Liver (tissue), 8 donors: ENCODE measurements at regions not wholly inside any gene's neighbourhood (a gene's known extent, or its start where the extent isn't known, plus 50 kb on each side); places are given as distances from the start of the nearest gene placed in this dataset.

ENCODE experiments used
- DNase-seq: peaks from one replicate; pipeline ENCODE4 v3.0.0-alpha.2; 2017; ENCODE audit warnings: low spot score
- H3K27ac ChIP-seq, 2 donors: one replicate each; pipeline ENCODE4 v1.7.0; 2013; ENCODE audit warnings: inconsistent platforms in 2 of 2, low read length in 2 of 2, control low read depth in 1 of 2, low read depth in 1 of 2, mild to moderate bottlenecking in 1 of 2
- H3K27me3 ChIP-seq, 4 donors: one replicate each; pipeline versions ENCODE4 v1.6.1 to v1.7.0; 2013; ENCODE audit warnings: low read length in 3 of 4, inconsistent platforms in 1 of 4, mild to moderate bottlenecking in 1 of 4, moderate library complexity in 1 of 4; ENCODE audit not compliant: control insufficient read depth in 4 of 4, insufficient read depth in 4 of 4
- H3K36me3 ChIP-seq, 4 donors: one replicate each; pipeline versions ENCODE4 v1.6.1 to v1.7.0; 2013; ENCODE audit warnings: low read length in 3 of 4, mild to moderate bottlenecking in 3 of 4, low read depth in 1 of 4, moderate library complexity in 1 of 4; ENCODE audit not compliant: control insufficient read depth in 4 of 4, insufficient read depth in 3 of 4
- H3K4me1 ChIP-seq, 4 donors: one replicate each; pipeline versions ENCODE4 v1.6.1 to v1.7.0; 2013; ENCODE audit warnings: low read length in 3 of 4, mild to moderate bottlenecking in 3 of 4, moderate library complexity in 1 of 4; ENCODE audit not compliant: control insufficient read depth in 4 of 4, insufficient read depth in 4 of 4
- H3K4me3 ChIP-seq, 3 donors: one replicate each; pipeline versions ENCODE4 v1.6.1 to v1.7.0; 2013; ENCODE audit warnings: low read length in 3 of 3, control low read depth in 1 of 3, low read depth in 1 of 3, mild to moderate bottlenecking in 1 of 3
- H3K9ac ChIP-seq, 2 donors: one replicate each; pipeline ENCODE4 v1.7.0; 2013; ENCODE audit warnings: low read length in 2 of 2, mild to moderate bottlenecking in 2 of 2, moderate library complexity in 2 of 2, control low read depth in 1 of 2, low read depth in 1 of 2
- H3K9me3 ChIP-seq, 4 donors: one replicate each; pipeline versions ENCODE4 v1.6.1 to v1.7.0; 2013; ENCODE audit warnings: low read length in 3 of 4; ENCODE audit not compliant: control insufficient read depth in 4 of 4
- ATF3 ChIP-seq: IDR thresholded peaks from 2 replicates; pipeline ENCODE4 v1.6.1; 2016; ENCODE audit warnings: antibody characterized with exemption
- CTCF ChIP-seq: fragments of 150-350 bp; IDR thresholded peaks from 2 replicates; pipeline ENCODE4 v1.5.1; 2017; ENCODE audit warnings: improper control_type of control experiment, low read depth, low read length; ENCODE audit not compliant: missing input control
- EGR1 ChIP-seq, 2 donors: IDR thresholded peaks; 2 replicates each; pipeline ENCODE4 v1.6.1; 2016 to 2018; ENCODE audit warnings: antibody characterized with exemption in 2 of 2, low read depth in 2 of 2
- FOXA1 ChIP-seq: IDR thresholded peaks from 2 replicates; pipeline ENCODE4 v1.6.1; 2016; ENCODE audit warnings: antibody characterized with exemption
- FOXA2 ChIP-seq: IDR thresholded peaks from 2 replicates; pipeline ENCODE4 v1.6.1; 2016; ENCODE audit warnings: antibody characterized with exemption
- GABPA ChIP-seq, 2 donors: IDR thresholded peaks in 1 of 2; conservative IDR thresholded peaks in 1 of 2; 2 replicates each; pipeline ENCODE4 v1.6.1; 2016; ENCODE audit warnings: antibody characterized with exemption in 2 of 2, mild to moderate bottlenecking in 1 of 2, moderate library complexity in 1 of 2
- HNF4A ChIP-seq, 2 donors: conservative IDR thresholded peaks; 2 replicates each; pipeline ENCODE4 v1.6.1; 2016; ENCODE audit warnings: antibody characterized with exemption in 2 of 2, mild to moderate bottlenecking in 2 of 2
- HNF4G ChIP-seq: IDR thresholded peaks from 2 replicates; pipeline ENCODE4 v1.6.1; 2016; ENCODE audit warnings: antibody characterized with exemption
- JUND ChIP-seq, 2 donors: IDR thresholded peaks; 2 replicates each; pipeline ENCODE4 v1.6.1; 2016; ENCODE audit warnings: antibody characterized with exemption in 2 of 2
- NR2F2 ChIP-seq: IDR thresholded peaks from 2 replicates; pipeline ENCODE4 v1.6.1; 2016; ENCODE audit warnings: antibody characterized with exemption
- RAD21 ChIP-seq, 2 donors: IDR thresholded peaks; 2 replicates each; pipeline ENCODE4 v1.6.1; 2016; ENCODE audit warnings: antibody characterized with exemption in 2 of 2, mild to moderate bottlenecking in 2 of 2
- REST ChIP-seq: IDR thresholded peaks from 2 replicates; pipeline ENCODE4 v1.6.1; 2016; ENCODE audit warnings: antibody characterized with exemption, mild to moderate bottlenecking
- RXRA ChIP-seq, 2 donors: IDR thresholded peaks; 2 replicates each; pipeline ENCODE4 v1.6.1; 2017 to 2018; ENCODE audit warnings: antibody characterized with exemption in 2 of 2, mild to moderate bottlenecking in 1 of 2
- SP1 ChIP-seq: IDR thresholded peaks from 2 replicates; pipeline ENCODE4 v1.6.1; 2018; ENCODE audit warnings: antibody characterized with exemption, mild to moderate bottlenecking
- TAF1 ChIP-seq: conservative IDR thresholded peaks from 2 replicates; pipeline ENCODE4 v1.6.1; 2016; ENCODE audit warnings: antibody characterized with exemption, mild to moderate bottlenecking
- YY1 ChIP-seq: IDR thresholded peaks from 2 replicates; pipeline ENCODE4 v1.6.1; 2016; ENCODE audit warnings: antibody characterized with exemption, mild to moderate bottlenecking
- ZBTB33 ChIP-seq: IDR thresholded peaks from 2 replicates; pipeline ENCODE4 v1.6.1; 2016; ENCODE audit warnings: antibody characterized with exemption
- WGBS: extraction: QIAGEN DNeasy Blood & Tissue Kit; methylation state at CpG from one replicate; pipeline ENCODE4 v1.1.7; 2013; 5-methylcytosine and 5-hydroxymethylcytosine counted together
- donor health status: healthy.
- donor health status: healthy.
- donor health status: healthy.
- donor health status: healthy.
- donor health status: healthy.

- no peak for DNase-seq
- no peaks in the 10 kb centered on the region for H3K9me3 ChIP-seq
- no peak overlapping the region for H3K4me3 ChIP-seq
- no peaks in the 10 kb centered on the region for H3K4me1 ChIP-seq
- H3K27ac ChIP-seq, result no peak overlapping the region
- no peak for TF ChIP-seq NR2F2
- no peak for TF ChIP-seq EGR1 (IDR thresholded peaks at IDR 0.05; ENCODE audit: low read depth in 2 of 2)
- no peak for TF ChIP-seq YY1
- no peak for TF ChIP-seq HNF4A (conservative IDR thresholded peaks at IDR 0.05)
- TF ChIP-seq HNF4G, result no peak
- TF ChIP-seq FOXA2, result no peak
- TF ChIP-seq CTCF, result no peak
- no peak for TF ChIP-seq ATF3
- TF ChIP-seq GABPA (IDR thresholded peaks at IDR 0.05 in 1 of 2, conservative IDR thresholded peaks at IDR 0.05 in 1 of 2), result no peak
- TF ChIP-seq TAF1, result no peak
- no peak for TF ChIP-seq RXRA (IDR thresholded peaks at IDR 0.05)
- TF ChIP-seq RAD21 (IDR thresholded peaks at IDR 0.05), result no peak
- TF ChIP-seq FOXA1, result no peak
- 50% methylated on average over 3 of the region's 3 CpGs for WGBS
- H3K9ac ChIP-seq, result no peak overlapping the region
- H3K36me3 ChIP-seq, result no peaks in the 10 kb centered on the region
- peaks cover 0 to 2% (median 0%) of the 10 kb centered on the region in 4 donors for H3K27me3 ChIP-seq
Observed at GRCh38 chr10:81068460-81068859, 530.8 kb downstream of the SH2D4B start.

- Histone ChIP-seq H3K27me3 (peaks cover 0 to 2% (median 0%) of the 10 kb centered on the region in 4 donors), H3K36me3 (no peaks in the 10 kb centered on the region), H3K27ac (no peak overlapping the region), H3K4me1 (no peaks in the 10 kb centered on the region), H3K9me3 (no peaks in the 10 kb centered on the region), H3K4me3 (no peak overlapping the region), H3K9ac (no peak overlapping the region)
- DNase-seq, result no peak
- 59% methylated on average over 3 of the region's 3 CpGs for WGBS
- TF ChIP-seq JUND (IDR thresholded peaks at IDR 0.05), result no peak
- no peak for TF ChIP-seq TAF1
- TF ChIP-seq HNF4A (conservative IDR thresholded peaks at IDR 0.05), result no peak
- TF ChIP-seq GABPA (IDR thresholded peaks at IDR 0.05 in 1 of 2, conservative IDR thresholded peaks at IDR 0.05 in 1 of 2), result no peak
- TF ChIP-seq ATF3, result no peak
- TF ChIP-seq SP1, result no peak
- no peak for TF ChIP-seq HNF4G
- no peak for TF ChIP-seq FOXA1
- TF ChIP-seq NR2F2, result no peak
- no peak for TF ChIP-seq REST
- TF ChIP-seq RXRA (IDR thresholded peaks at IDR 0.05), result no peak
- no peak for TF ChIP-seq ZBTB33
- TF ChIP-seq CTCF, result no peak
Observed at GRCh38 chr10:81071087-81071796, 533.5 kb downstream of the SH2D4B start.
